Erythroblast (primary cell): ENCODE measurements at regions not wholly inside any gene's neighbourhood (a gene's known extent, or its start where the extent isn't known, plus 50 kb on each side); places are given as distances from the start of the nearest gene placed in this dataset.

Experiments
- GATA1 ChIP-seq: IDR thresholded peaks from 2 replicates; pipeline ENCODE4 v1.6.1; 2011; ENCODE audit warnings: low read depth, mild to moderate bottlenecking, control low read depth, low read length, moderate library complexity
- POLR2A ChIP-seq: IDR thresholded peaks from 2 replicates; pipeline ENCODE4 v1.6.1; 2011; ENCODE audit warnings: mild to moderate bottlenecking, low read length

GRCh38 chr19:28867978-28868377 lies 345.0 kb downstream of the UQCRFS1 start:
- no peak for TF ChIP-seq POLR2A
- no peak for TF ChIP-seq GATA1
